ENCODE measurements at regions not wholly inside any gene's neighbourhood (a gene's known extent, or its start where the extent isn't known, plus 50 kb on each side); places are given as distances from the start of the nearest gene placed in this dataset.
"Not testable (repeated sequence)": the region's sequence is repeated elsewhere in the genome, so short reads cannot be mapped to it uniquely, and the experiment has no call there.

DNA sequence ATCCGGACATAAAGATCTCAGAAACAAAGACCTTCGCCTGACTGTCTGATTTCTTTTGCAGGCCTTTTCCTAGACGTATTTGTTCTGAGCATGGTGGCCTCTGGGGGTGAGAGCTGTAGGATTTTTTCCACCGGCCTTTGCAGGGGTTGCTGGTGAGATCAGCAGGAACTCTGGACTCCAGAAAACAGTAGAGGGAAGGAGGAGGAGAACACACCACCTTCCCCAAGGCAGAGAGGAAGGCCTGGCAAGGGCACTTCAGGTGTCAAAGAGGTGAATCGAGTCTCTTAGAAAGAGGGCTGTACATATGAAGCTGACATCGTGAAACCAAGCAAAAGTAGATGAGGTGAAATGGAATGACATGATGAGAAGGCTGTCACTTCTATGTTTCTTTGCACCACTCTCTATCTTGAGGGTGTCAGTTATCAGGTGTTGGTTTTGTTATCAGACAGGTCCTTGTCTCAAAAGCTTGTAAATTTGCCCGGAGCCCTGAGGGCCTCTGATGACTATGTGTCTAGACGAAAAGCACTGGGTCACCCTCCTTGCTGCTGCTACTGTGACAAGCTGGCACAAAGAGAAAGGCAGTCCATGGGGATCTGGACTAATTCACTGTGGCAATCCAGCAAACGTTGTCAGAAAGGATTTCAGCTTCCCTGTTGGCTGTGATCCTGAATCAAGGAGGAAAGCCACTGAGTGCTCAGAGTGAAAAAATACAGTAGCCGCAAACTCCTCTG lies 91.3 kb upstream of the MAP3K7 start:
- peaks cover 13 to 24% of the 10 kb centered on the region in 2 donors for H3K27me3 Mint-ChIP-seq
- H3K36me3 Mint-ChIP-seq, result no peaks in the 10 kb centered on the region
- no peak overlapping the region for H3K4me3 Mint-ChIP-seq
- DNase-seq, result no peak
- no peak overlapping the region for H3K27ac Mint-ChIP-seq
- ATAC-seq (replicated peaks), result no peak
- no peaks in the 10 kb centered on the region for H3K9me3 Mint-ChIP-seq
- H3K4me1 Mint-ChIP-seq, result no peaks in the 10 kb centered on the region

DNA sequence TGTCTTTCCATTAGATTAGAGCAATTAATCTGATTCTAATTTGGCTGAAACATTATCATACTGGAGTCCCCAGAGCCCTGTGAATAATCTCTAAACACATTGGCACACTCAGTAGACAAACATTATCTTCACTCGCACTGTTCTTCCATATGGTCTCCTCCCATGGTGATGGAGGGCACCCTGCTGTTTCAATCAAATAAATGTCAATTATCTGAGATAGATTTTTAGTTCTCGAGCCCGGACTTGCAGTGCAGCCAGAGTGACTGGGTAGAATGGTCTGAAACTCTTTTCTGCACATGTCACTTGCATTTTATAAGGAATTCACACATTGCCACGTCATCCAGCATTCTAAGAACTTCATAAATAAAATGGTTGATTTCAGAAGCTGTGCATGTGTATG lies 90.6 kb upstream of the MAP3K7 start:
- Mint-ChIP-seq H3K4me3 (no peak overlapping the region), H3K4me1 (no peaks in the 10 kb centered on the region), H3K27me3 (peaks cover 11 to 22% of the 10 kb centered on the region in 2 donors), H3K27ac (no peak overlapping the region), H3K36me3 (no peaks in the 10 kb centered on the region), H3K9me3 (no peaks in the 10 kb centered on the region)
- no peak for ATAC-seq (replicated peaks)
- DNase-seq, result no peak

DNA sequence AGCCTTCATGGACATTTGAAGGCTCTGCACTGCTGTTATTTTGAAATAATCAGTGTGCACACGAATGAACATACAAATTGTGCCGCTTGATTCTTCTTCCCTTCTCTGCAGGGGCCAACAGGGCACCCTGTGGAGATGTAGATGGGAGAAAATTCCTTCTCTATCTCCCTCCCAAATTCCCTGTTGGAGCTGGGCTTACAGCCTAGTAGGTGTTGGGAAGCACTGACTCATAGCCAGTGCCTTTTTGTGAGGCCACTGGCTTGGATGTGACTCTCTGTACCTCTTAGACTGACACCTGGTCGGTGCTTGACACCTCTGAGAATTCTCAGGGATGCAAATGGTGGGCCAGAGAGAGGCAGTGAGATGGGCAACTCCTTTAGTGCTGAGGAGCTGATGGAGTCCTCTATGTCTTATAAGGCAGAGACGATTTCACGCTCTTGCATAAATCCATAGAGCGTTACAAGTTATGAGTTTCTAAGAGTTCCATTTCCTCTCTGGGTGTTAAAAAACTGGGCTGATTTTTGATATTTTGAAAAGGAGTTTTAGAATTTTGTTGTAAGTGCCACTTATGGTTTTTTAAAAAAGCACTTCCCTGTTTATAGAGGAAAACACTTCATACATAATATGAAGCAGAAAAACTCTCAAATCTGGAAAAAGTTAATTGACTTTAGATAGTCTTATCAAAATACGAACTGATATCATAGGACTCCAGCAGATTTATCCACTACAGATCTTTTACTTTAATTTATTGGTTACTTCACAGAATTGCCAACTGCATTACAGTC lies 89.8 kb upstream of the MAP3K7 start:
- no peak overlapping the region for H3K27ac Mint-ChIP-seq
- peaks cover 11 to 22% of the 10 kb centered on the region in 2 donors for H3K27me3 Mint-ChIP-seq
- DNase-seq (no peak), ATAC-seq (replicated peaks) (no peak)
- no peaks in the 10 kb centered on the region for H3K9me3 Mint-ChIP-seq
- H3K36me3 Mint-ChIP-seq, result no peaks in the 10 kb centered on the region
- no peaks in the 10 kb centered on the region for H3K4me1 Mint-ChIP-seq
- H3K4me3 Mint-ChIP-seq, result no peak overlapping the region

DNA sequence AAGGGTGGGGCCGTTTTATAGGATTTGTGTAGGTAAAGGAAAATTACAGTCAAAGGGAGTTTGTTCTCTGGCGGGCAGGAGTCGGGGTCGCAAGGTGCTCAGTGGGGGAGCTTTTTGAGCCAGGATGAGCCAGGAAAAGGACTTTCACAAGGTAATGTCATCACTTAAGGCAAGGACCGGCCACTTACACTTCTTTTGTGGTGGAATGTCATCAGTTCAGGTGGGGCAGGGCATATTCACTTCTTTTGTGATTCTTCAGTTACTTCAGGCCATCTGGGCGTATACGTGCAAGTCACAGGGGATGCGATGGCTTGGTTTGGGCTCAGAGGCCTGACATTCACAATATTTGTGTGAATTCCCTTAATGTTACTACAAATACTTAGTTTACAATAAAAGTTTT lies 88.2 kb upstream of the MAP3K7 start:
- not testable (repeated sequence) for H3K27ac Mint-ChIP-seq; H3K4me3 Mint-ChIP-seq; ATAC-seq (replicated peaks); H3K4me1 Mint-ChIP-seq; H3K9me3 Mint-ChIP-seq; DNase-seq; H3K36me3 Mint-ChIP-seq
- peaks cover 11 to 15% of the 10 kb centered on the region in 2 donors for H3K27me3 Mint-ChIP-seq

DNA sequence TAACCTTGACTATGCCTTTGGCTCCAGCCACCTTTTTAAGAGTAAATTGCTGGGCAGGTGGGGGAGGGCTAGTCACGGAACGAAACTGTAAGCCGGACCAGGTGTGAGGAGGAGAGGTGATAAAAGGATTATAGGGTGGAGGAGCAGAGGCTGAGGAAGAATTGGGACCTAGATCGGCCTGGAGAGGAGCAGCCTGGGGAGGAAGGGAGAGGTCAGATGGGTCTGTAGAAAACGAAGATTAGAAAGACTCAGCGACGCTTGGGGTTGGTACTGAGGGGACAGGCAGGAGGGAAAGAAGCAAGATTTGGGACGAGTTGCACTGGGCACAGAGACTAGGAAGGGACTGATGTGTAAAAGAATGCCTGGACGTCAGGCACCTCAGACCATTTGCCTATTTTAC lies 87.2 kb upstream of the MAP3K7 start:
- H3K27ac Mint-ChIP-seq; ATAC-seq (replicated peaks); H3K4me3 Mint-ChIP-seq; H3K4me1 Mint-ChIP-seq; H3K9me3 Mint-ChIP-seq; H3K36me3 Mint-ChIP-seq; DNase-seq: not testable (repeated sequence)
- H3K27me3 Mint-ChIP-seq, result peaks cover 11 to 15% of the 10 kb centered on the region in 2 donors

DNA sequence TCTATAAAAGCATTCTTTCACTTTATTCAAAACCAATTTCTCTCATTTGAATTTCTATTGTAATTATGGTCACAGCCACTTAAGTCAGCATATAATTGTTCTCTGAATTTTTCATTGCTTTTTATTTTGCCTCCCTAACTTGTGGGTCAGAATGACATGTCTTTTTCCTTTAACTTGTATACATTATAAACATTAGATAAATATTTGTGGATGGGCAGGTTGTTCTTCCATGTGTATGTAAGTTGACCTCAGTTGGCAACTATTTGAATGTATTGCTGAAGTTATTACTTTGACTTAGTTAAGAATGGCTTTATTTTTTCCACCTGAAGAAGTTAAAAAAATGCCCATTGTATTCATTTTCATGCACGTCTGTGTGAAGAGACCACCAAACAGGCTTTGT lies 83.0 kb upstream of the MAP3K7 start:
- ATAC-seq (replicated peaks) (no peak), DNase-seq (no peak)
- no peaks in the 10 kb centered on the region for H3K9me3 Mint-ChIP-seq
- H3K4me1 Mint-ChIP-seq, result no peaks in the 10 kb centered on the region
- peaks cover 8 to 9% of the 10 kb centered on the region in 2 donors for H3K27me3 Mint-ChIP-seq
- H3K36me3 Mint-ChIP-seq, result no peaks in the 10 kb centered on the region
- H3K4me3 Mint-ChIP-seq, result no peak overlapping the region
- H3K27ac Mint-ChIP-seq, result no peak overlapping the region

DNA sequence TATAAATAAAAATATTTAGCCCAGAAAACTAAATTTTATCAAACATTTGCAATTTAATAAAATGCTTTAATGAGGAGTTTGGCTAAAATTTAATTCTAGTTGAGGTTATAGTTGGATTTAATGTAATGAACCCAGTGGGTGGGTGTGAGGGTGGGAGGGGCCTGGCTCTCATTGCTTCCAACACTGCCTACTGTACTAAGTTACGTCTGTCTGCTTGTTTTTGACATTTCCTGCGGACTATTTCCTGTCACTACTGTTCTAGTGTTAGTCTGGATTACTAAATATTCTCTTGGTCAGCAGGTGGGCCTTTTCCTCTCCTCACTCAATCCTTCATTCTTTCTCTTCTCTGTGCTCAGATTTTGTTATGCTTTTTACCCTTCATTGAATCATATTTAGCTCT lies 82.5 kb upstream of the MAP3K7 start:
- Mint-ChIP-seq H3K4me1 (no peaks in the 10 kb centered on the region), H3K36me3 (no peaks in the 10 kb centered on the region), H3K27ac (no peak overlapping the region), H3K27me3 (peaks cover 4 to 5% of the 10 kb centered on the region in 2 donors), H3K9me3 (no peaks in the 10 kb centered on the region), H3K4me3 (no peak overlapping the region)
- DNase-seq (no peak), ATAC-seq (replicated peaks) (no peak)

DNA sequence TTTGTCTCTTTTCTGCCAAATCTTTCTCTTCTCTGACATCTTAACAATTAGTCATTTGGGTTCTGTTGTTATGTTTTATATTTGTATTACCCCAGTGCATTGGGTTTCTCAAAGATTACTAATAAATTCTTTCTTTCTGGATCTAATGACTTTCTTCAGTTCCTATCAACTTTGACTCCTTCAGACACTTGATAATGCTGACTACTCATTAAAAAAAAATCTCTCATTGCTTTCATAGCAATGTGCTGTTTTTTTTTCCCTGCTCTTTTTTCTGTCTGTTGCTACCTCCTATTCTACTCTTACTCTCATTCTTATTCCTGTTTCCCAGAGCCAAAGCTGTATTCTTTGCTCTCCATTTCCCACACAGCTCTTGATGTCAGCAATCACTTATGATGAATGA lies 81.3 kb upstream of the MAP3K7 start:
- ATAC-seq (replicated peaks) (no peak), DNase-seq (no peak)
- H3K27ac Mint-ChIP-seq, result no peak overlapping the region
- no peaks in the 10 kb centered on the region for H3K27me3 Mint-ChIP-seq
- H3K4me1 Mint-ChIP-seq, result no peaks in the 10 kb centered on the region
- H3K4me3 Mint-ChIP-seq, result no peak overlapping the region
- peaks cover 0 to 2% of the 10 kb centered on the region in 2 donors for H3K9me3 Mint-ChIP-seq
- no peaks in the 10 kb centered on the region for H3K36me3 Mint-ChIP-seq

DNA sequence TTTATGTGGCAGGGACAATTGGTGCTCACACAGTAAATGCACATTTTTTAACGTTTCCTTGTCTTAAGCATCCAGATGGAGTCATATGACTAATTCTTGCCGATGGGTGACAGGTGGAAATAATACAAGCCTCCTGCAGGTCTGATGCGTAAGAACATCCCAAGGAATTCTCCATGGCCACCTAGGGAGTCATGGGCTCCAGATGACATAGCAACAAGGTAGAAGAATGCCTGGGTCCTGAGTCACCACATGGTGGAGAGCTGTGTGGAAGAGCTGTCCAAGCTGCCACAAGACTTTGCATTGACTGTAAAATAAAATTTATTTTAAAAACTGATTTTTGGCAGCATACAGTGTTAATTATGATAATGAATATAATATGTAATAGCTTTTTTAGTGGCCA lies 77.0 kb upstream of the MAP3K7 start:
- ATAC-seq (replicated peaks), result no peak
- Mint-ChIP-seq H3K27me3 (peaks cover 1 to 6% of the 10 kb centered on the region in 2 donors), H3K4me1 (no peaks in the 10 kb centered on the region), H3K9me3 (peaks cover 3 to 5% of the 10 kb centered on the region in 2 donors), H3K27ac (no peak overlapping the region), H3K36me3 (no peaks in the 10 kb centered on the region), H3K4me3 (no peak overlapping the region)
- DNase-seq, result no peak

DNA sequence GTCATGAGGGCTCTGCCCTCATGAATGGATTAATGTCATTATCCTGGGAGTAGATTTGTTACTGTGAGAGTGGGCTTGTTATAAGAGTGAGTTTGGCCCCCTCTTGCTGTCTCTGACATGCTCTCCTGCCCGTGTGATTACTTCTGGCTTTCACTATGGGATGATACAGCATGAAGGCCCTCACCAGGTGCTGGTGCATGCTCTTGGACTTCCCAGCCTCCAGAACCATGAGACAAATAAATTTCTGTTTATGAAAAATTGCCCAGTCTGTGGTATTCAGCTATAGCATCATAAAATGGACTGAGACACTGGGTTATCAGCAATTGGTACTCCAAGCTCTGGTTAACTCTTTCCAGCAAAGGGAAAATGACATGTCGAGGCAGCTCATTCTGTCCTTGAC lies 76.2 kb upstream of the MAP3K7 start:
- DNase-seq (no peak), ATAC-seq (replicated peaks) (no peak)
- Mint-ChIP-seq H3K4me3 (no peak overlapping the region), H3K27ac (no peak overlapping the region), H3K27me3 (peaks cover 7 to 10% of the 10 kb centered on the region in 2 donors), H3K36me3 (no peaks in the 10 kb centered on the region), H3K9me3 (peaks cover 3 to 5% of the 10 kb centered on the region in 2 donors), H3K4me1 (no peaks in the 10 kb centered on the region)

DNA sequence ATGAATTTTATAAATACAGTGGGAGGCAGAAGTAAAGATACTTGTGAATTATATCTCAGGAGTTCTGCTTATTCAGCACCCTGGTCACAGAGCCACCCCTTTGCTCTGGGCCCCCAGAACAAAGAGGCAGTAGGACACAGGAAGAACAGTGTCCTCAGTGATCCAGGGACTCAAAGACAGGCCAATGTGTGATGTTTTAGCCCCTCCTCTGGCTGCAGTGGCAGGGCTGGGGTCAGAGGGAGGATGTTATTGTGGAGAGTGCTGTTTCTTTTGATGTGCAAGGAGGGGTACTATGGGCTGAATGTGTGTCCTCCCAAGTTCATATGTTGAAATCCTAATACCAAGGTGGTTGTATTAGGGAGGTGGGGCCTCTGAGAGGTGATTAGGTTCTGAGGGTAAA lies 74.1 kb upstream of the MAP3K7 start:
- H3K4me3 Mint-ChIP-seq, result no peak overlapping the region
- no peaks in the 10 kb centered on the region for H3K36me3 Mint-ChIP-seq
- H3K9me3 Mint-ChIP-seq, result peaks cover 3 to 5% of the 10 kb centered on the region in 2 donors
- no peak for ATAC-seq (replicated peaks)
- H3K4me1 Mint-ChIP-seq, result no peaks in the 10 kb centered on the region
- no peak for DNase-seq
- peaks cover 7 to 15% of the 10 kb centered on the region in 2 donors for H3K27me3 Mint-ChIP-seq
- no peak overlapping the region for H3K27ac Mint-ChIP-seq

DNA sequence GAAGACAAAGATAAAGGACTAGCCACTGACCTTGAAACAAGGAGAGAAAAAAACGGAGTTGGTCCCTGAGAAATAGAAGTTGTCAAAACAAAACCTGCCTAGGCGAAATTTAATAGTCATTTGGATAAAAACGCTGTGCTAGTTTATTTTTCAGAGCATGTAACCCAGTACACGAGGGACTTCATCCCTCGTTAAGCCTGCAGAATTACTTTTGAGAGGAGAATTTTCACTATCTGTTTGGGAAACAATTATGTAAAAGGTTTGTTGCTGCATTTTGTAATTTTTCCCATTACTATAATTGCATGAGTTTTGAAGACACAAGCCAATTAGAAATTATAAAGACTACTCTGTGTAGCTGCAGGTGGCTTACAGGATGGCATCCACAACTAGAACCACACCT lies 71.6 kb upstream of the MAP3K7 start:
- Mint-ChIP-seq H3K27ac (no peak overlapping the region), H3K4me3 (no peak overlapping the region), H3K9me3 (peaks cover 3% of the 10 kb centered on the region in 2 donors), H3K36me3 (no peaks in the 10 kb centered on the region), H3K4me1 (no peaks in the 10 kb centered on the region), H3K27me3 (peaks cover 7 to 25% of the 10 kb centered on the region in 2 donors)
- ATAC-seq (replicated peaks), result no peak
- DNase-seq, result no peak

DNA sequence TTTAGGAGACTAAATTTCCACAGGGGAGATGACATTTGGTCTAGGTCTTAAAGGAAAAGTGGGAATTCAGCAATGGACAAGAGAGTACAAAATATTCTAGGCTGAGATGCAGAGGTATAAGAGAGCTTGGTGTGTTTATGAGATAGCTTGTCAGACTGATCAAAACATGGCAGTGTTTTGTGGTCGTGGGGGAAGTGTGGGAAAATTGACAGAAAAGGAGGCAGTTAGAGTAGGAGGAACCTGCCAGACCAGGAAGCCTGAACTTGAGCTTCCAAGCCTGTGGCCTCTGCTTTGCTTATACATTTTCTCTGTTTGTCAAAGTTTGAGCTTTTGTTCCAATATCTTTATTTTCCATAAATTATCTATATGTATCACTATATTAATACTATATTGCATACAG lies 69.5 kb upstream of the MAP3K7 start:
- Mint-ChIP-seq H3K4me3 (no peak overlapping the region), H3K9me3 (peaks cover 3% of the 10 kb centered on the region in 2 donors), H3K27ac (no peak overlapping the region), H3K27me3 (peaks cover 11 to 25% of the 10 kb centered on the region in 2 donors), H3K36me3 (no peaks in the 10 kb centered on the region), H3K4me1 (no peaks in the 10 kb centered on the region)
- ATAC-seq (replicated peaks) (no peak), DNase-seq (no peak)

DNA sequence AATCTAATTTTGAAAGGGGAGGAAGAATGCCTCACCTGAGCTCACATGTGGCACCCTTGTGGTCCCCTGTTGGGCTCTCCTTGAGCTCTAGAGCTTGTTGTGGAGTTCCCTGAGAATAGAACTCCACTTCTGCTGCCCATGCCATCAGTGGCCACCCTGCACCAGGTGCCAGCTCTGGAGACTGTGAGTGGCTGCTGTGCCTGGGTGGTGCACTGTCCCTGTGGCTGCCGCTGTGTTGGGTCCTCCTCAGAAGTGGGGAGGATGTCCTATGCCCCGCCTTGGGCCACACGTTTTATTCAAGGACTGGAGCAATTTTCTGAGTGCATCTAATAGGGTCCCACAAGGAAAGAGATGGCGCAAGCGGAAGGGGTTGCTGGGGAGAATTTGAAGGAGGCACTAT lies 67.9 kb upstream of the MAP3K7 start:
- peaks cover 11 to 25% of the 10 kb centered on the region in 2 donors for H3K27me3 Mint-ChIP-seq
- no peak overlapping the region for H3K4me3 Mint-ChIP-seq
- peaks cover 2 to 3% of the 10 kb centered on the region in 2 donors for H3K9me3 Mint-ChIP-seq
- no peaks in the 10 kb centered on the region for H3K4me1 Mint-ChIP-seq
- H3K27ac Mint-ChIP-seq, result no peak overlapping the region
- DNase-seq (no peak), ATAC-seq (replicated peaks) (no peak)
- no peaks in the 10 kb centered on the region for H3K36me3 Mint-ChIP-seq

DNA sequence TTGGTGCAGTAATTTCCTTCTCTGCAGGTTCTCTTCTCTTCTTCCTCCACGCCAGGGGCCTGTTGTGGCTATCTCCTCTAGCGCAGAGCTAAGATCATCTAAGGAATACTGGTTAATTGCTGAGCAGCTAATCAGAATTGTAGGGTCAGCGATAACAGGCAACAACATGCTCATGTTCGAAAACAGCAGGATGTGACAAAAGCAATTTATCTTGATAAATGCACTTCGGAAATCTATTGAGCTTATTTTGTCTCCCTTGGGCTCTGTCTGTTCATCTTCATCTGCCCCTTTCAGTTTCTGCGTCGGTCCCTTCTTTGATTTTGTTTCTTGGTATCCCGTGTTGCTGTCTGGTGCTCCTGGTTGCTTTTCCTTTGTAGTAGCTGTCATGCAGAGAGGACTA lies 67.3 kb upstream of the MAP3K7 start:
- no peak for ATAC-seq (replicated peaks)
- Mint-ChIP-seq H3K27ac (no peak overlapping the region), H3K4me3 (no peak overlapping the region), H3K27me3 (peaks cover 11 to 21% of the 10 kb centered on the region in 2 donors), H3K9me3 (no peaks in the 10 kb centered on the region), H3K36me3 (no peaks in the 10 kb centered on the region), H3K4me1 (peaks cover 0 to 5% of the 10 kb centered on the region in 2 donors)
- DNase-seq, result no peak
